ENCODE measurements at regions not wholly inside any gene's neighbourhood (a gene's known extent, or its start where the extent isn't known, plus 50 kb on each side); places are given as distances from the start of the nearest gene placed in this dataset.

- peaks cover 11% of the 10 kb centered on the region for H3K4me1 Mint-ChIP-seq (ENCODE audit: low read depth, unreplicated experiment)
- H3K36me3 Mint-ChIP-seq (ENCODE audit: insufficient read depth, unreplicated experiment), result no peaks in the 10 kb centered on the region
- H3K27me3 Mint-ChIP-seq (ENCODE audit: unreplicated experiment), result no peaks in the 10 kb centered on the region
- no peaks in the 10 kb centered on the region for H3K9me3 Mint-ChIP-seq (ENCODE audit: low read depth, unreplicated experiment)
- no peak for TF ChIP-seq CTCF (IDR thresholded peaks at IDR 0.05; ENCODE audit: unreplicated experiment)
- BruUV-seq (replicated peaks), result no TSS peak
- intact Hi-C loops (cut with micrococcal nuclease; ENCODE audit: unreplicated experiment), result no loop called here
- no peak for DNase-seq
- no peak overlapping the region for H3K27ac Mint-ChIP-seq (ENCODE audit: unreplicated experiment)
- no peak overlapping the region for H3K4me3 Mint-ChIP-seq (ENCODE audit: low read depth, unreplicated experiment)
- CTCF ChIA-PET, result no interaction called here
Measured at GRCh38 chr3:152097120-152097519, 171.6 kb upstream of the MBNL1 start.

- intact Hi-C loops (cut with micrococcal nuclease; ENCODE audit: unreplicated experiment), result no loop called here
- H3K36me3 Mint-ChIP-seq (ENCODE audit: insufficient read depth, unreplicated experiment), result no peaks in the 10 kb centered on the region
- no peak overlapping the region for H3K4me3 Mint-ChIP-seq (ENCODE audit: low read depth, unreplicated experiment)
- TF ChIP-seq CTCF (IDR thresholded peaks at IDR 0.05; ENCODE audit: unreplicated experiment), result no peak
- H3K4me1 Mint-ChIP-seq (ENCODE audit: low read depth, unreplicated experiment), result peaks cover 11% of the 10 kb centered on the region
- no peaks in the 10 kb centered on the region for H3K27me3 Mint-ChIP-seq (ENCODE audit: unreplicated experiment)
- no peak for DNase-seq
- no TSS peak for BruUV-seq (replicated peaks)
- CTCF ChIA-PET, result no interaction called here
- no peak overlapping the region for H3K27ac Mint-ChIP-seq (ENCODE audit: unreplicated experiment)
- H3K9me3 Mint-ChIP-seq (ENCODE audit: low read depth, unreplicated experiment), result no peaks in the 10 kb centered on the region
Measured at GRCh38 chr3:152097770-152098169, 171.0 kb upstream of the MBNL1 start.

- CTCF ChIA-PET, result interaction anchor here (1.0 kb wide), 1 partner anchor 10 kb away, joined by 3 read pairs; no protein-coding TSS in a partner anchor
- intact Hi-C loops (cut with micrococcal nuclease; ENCODE audit: unreplicated experiment), result no loop called here
- peak; percentile 60 for DNase-seq
- Mint-ChIP-seq H3K36me3 (ENCODE audit: insufficient read depth, unreplicated experiment) (no peaks in the 10 kb centered on the region), H3K4me3 (ENCODE audit: low read depth, unreplicated experiment) (no peak overlapping the region), H3K4me1 (ENCODE audit: low read depth, unreplicated experiment) (peaks cover 18% of the 10 kb centered on the region), H3K9me3 (ENCODE audit: low read depth, unreplicated experiment) (no peaks in the 10 kb centered on the region), H3K27me3 (ENCODE audit: unreplicated experiment) (no peaks in the 10 kb centered on the region), H3K27ac (ENCODE audit: unreplicated experiment) (peak overlapping the region; percentile 11)
- no TSS peak for BruUV-seq (replicated peaks)
- no peak for TF ChIP-seq CTCF (IDR thresholded peaks at IDR 0.05; ENCODE audit: unreplicated experiment)
Measured at GRCh38 chr3:152100491-152101132, 168.1 kb upstream of the MBNL1 start.

GRCh38 chr3:152102410-152102809, 166.3 kb upstream of the MBNL1 start:
- no peaks in the 10 kb centered on the region for H3K9me3 Mint-ChIP-seq (ENCODE audit: low read depth, unreplicated experiment)
- intact Hi-C loops (cut with micrococcal nuclease; ENCODE audit: unreplicated experiment), result no loop called here
- H3K4me3 Mint-ChIP-seq (ENCODE audit: low read depth, unreplicated experiment), result no peak overlapping the region
- TF ChIP-seq CTCF (IDR thresholded peaks at IDR 0.05; ENCODE audit: unreplicated experiment), result no peak
- no peak overlapping the region for H3K27ac Mint-ChIP-seq (ENCODE audit: unreplicated experiment)
- H3K27me3 Mint-ChIP-seq (ENCODE audit: unreplicated experiment), result no peaks in the 10 kb centered on the region
- CTCF ChIA-PET, result no interaction called here
- DNase-seq, result no peak
- H3K36me3 Mint-ChIP-seq (ENCODE audit: insufficient read depth, unreplicated experiment), result no peaks in the 10 kb centered on the region
- no TSS peak for BruUV-seq (replicated peaks)
- H3K4me1 Mint-ChIP-seq (ENCODE audit: low read depth, unreplicated experiment), result peaks cover 20% of the 10 kb centered on the region
